Keratinocyte (primary cell): ENCODE measurements at regions not wholly inside any gene's neighbourhood (a gene's known extent, or its start where the extent isn't known, plus 50 kb on each side); places are given as distances from the start of the nearest gene placed in this dataset.

Experiments used
- EZH2 ChIP-seq: IDR thresholded peaks from one replicate; pipeline ENCODE4 v1.6.1; 2012; ENCODE audit warnings: inconsistent platforms, mild to moderate bottlenecking, low read length, moderate library complexity
- TF ChIP-seq, protein P1 (sequence below), 3 experiments: IDR thresholded peaks in 1 of 3; conservative IDR thresholded peaks in 1 of 3; optimal IDR thresholded peaks in 1 of 3; 2 replicates in 2 of 3; 3 replicates in 1 of 3; pipeline versions ENCODE3 to v1.5.1; 2011; ENCODE audit warnings: low read length in 3 of 3, mild to moderate bottlenecking in 3 of 3, moderate library complexity in 2 of 3, control low read depth in 1 of 3, inconsistent platforms in 1 of 3; ENCODE audit not compliant: insufficient read depth in 2 of 3; ENCODE audit errors: extremely low read depth in 1 of 3

DNA sequence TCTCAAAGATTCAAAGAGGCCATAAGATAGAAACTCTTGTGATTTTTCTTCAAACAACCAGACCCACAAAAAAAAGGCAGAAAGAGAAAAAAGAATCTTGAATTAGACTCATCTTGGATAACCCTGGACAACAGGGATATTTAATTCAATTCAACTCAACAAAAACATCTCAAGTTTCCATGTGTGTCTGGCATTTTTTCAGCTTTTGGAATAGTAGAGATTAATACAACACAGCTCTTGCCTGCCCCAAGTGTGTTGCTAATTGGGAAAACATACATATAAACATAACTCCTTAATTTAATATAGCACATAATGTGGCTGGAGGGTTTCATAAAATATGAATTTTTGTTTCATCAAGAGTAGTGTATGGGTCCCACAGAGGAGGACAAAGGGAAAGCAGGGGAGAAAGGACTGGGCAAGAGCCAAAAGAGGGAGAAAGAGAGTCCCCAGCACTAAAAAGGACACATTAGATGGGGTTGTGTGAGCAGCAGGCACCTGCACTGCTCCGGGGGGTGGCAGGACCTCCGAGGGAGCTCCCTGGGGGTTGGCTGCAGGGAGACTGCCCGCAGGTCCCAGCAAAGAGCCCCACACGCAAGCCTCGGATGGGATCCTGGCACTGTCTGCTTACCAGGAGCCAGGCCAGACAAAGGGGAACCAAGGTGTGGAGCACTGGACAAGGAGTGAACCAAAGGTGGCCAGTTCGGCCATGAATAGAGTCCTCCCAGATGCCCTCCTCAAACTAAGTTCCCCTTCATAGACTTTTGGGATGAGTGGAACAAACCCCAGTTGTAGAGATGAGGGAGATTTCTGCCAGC, 65.6 kb upstream of the TMEM72 start:
- TF ChIP-seq, protein P1, sequence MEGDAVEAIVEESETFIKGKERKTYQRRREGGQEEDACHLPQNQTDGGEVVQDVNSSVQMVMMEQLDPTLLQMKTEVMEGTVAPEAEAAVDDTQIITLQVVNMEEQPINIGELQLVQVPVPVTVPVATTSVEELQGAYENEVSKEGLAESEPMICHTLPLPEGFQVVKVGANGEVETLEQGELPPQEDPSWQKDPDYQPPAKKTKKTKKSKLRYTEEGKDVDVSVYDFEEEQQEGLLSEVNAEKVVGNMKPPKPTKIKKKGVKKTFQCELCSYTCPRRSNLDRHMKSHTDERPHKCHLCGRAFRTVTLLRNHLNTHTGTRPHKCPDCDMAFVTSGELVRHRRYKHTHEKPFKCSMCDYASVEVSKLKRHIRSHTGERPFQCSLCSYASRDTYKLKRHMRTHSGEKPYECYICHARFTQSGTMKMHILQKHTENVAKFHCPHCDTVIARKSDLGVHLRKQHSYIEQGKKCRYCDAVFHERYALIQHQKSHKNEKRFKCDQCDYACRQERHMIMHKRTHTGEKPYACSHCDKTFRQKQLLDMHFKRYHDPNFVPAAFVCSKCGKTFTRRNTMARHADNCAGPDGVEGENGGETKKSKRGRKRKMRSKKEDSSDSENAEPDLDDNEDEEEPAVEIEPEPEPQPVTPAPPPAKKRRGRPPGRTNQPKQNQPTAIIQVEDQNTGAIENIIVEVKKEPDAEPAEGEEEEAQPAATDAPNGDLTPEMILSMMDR (optimal IDR thresholded peaks at IDR 0.05 in 1 of 3, IDR thresholded peaks at IDR 0.05 in 1 of 3, conservative IDR thresholded peaks at IDR 0.05 in 1 of 3; ENCODE audit: extremely low read depth in 1 of 3, insufficient read depth in 2 of 3, low read length in 3 of 3), result no peak
- no peak for TF ChIP-seq EZH2
